Kidney epithelial cell (primary cell): ENCODE measurements at regions not wholly inside any gene's neighbourhood (a gene's known extent, or its start where the extent isn't known, plus 50 kb on each side); places are given as distances from the start of the nearest gene placed in this dataset.

Experiments used
- DNase-seq: peaks from one replicate; pipeline ENCODE4 v3.0.0-alpha.2; 2010; ENCODE audit warnings: low read depth
- H3K27me3 ChIP-seq: 2 replicates; pipeline ENCODE4 v1.6.0; 2011; ENCODE audit warnings: low read length; ENCODE audit not compliant: control insufficient read depth, insufficient read depth
- H3K36me3 ChIP-seq: 2 replicates; pipeline ENCODE4 v1.5.1; 2011; ENCODE audit warnings: low read length; ENCODE audit not compliant: control insufficient read depth, insufficient read depth
- H3K4me3 ChIP-seq: 2 replicates; pipeline ENCODE4 v1.5.1; 2011; ENCODE audit warnings: low read depth, mild to moderate bottlenecking, control low read depth, low read length
- CTCF ChIP-seq: IDR thresholded peaks from 2 replicates; pipeline ENCODE4 v1.5.1; 2011; ENCODE audit warnings: mild to moderate bottlenecking, moderate library complexity, low read length, control low read depth, inconsistent platforms; ENCODE audit not compliant: insufficient read depth, poor library complexity, severe bottlenecking

DNA sequence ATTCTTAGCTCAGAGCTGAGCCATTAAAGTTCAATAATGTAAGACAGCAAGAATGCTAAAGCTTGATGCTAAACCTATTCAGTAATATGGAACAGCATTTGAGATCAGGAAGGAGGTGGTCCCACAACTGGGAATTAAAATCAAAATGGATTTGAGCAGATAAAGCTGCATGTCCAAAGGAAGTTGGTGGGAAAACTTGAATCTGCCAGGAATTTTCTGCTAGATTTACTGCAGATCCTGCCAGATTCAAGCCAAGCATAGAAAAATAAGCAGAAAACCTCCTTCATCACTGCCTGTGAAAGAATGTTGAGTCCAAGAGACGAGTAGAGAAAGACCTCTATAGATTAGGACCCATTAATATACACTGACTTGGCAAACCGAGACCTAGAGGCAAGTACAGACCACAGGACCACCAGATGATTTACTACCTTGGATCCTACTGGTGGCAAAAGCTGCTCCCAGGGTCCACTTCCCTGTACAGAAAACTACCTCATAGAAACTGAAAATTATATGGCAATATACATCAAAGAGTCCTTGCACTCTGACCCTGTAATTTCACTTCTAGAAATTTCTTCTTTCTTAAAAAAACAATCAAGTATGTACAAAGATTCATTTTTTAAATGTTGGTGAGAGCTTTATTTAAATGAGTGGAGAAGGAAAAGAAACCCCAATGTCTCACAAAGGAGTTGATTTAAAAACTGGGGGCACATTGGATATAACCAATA lies 263.2 kb downstream of the DAD1 start:
- H3K36me3 ChIP-seq = no peaks in the 10 kb centered on the region
- H3K4me3 ChIP-seq = no peak overlapping the region
- DNase-seq = no peak
- no peak for TF ChIP-seq CTCF
- H3K27me3 ChIP-seq = no peaks in the 10 kb centered on the region

DNA sequence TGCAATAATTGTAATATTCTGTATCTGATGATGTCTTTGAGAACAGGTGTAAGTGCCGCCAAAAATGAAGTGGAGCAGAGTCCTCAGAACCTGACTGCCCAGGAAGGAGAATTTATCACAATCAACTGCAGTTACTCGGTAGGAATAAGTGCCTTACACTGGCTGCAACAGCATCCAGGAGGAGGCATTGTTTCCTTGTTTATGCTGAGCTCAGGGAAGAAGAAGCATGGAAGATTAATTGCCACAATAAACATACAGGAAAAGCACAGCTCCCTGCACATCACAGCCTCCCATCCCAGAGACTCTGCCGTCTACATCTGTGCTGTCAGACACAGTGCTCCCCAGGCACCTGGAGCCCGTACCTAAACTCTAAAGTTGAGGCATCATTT lies 268.7 kb downstream of the DAD1 start:
- Histone ChIP-seq H3K4me3 (no peak overlapping the region), H3K27me3 (no peaks in the 10 kb centered on the region), H3K36me3 (no peaks in the 10 kb centered on the region)
- TF ChIP-seq CTCF = no peak
- DNase-seq = no peak

DNA sequence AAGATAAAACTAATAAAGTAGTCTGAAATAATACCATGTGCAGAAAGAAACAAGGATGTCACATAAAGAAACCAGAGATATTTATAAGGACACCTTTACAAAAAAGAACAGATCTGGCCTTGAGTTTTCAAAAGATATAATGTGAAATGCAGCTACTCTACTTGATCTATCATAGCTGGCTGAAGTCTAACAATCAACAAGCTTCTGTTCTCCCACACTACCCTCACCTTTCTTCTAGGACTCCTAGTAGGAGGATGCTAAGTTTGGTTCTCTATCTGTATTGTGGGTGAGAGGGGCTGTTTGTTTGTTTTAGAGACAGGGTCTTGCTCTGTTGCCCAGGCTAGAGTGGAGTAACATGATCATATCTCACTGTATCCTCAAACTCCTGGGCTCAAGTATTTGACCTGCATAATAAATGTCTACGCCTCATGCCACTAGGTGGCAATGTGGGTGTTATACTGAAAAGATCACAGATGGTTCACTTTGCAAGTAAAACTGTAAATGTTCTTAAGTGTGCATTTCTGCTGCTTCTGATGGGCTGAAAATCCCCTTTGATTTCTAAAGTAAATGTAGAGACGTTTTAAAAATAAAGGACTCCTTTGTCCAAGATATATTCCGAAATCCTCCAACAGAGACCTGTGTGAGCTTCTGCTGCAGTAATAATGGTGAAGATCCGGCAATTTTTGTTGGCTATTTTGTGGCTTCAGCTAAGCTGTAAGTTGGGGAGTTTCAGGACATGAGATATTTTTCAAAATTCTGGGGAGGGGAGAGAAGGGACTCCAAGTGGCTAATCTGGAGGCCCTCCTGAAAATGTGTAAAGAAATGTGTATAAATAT lies 269.3 kb downstream of the DAD1 start:
- peak; percentile 32 for DNase-seq
- peak; percentile 67 for TF ChIP-seq CTCF
- H3K36me3 ChIP-seq = no peaks in the 10 kb centered on the region
- no peaks in the 10 kb centered on the region for H3K27me3 ChIP-seq
- no peak overlapping the region for H3K4me3 ChIP-seq

- Histone ChIP-seq H3K27me3 (no peaks in the 10 kb centered on the region), H3K36me3 (no peaks in the 10 kb centered on the region), H3K4me3 (no peak overlapping the region)
- DNase-seq = no peak
- no peak for TF ChIP-seq CTCF
Measured at GRCh38 chr14:22318951-22319350, 270.1 kb downstream of the DAD1 start.

GRCh38 chr14:22316473-22316872 lies 272.6 kb downstream of the DAD1 start:
- Histone ChIP-seq H3K4me3 (no peak overlapping the region), H3K27me3 (no peaks in the 10 kb centered on the region), H3K36me3 (no peaks in the 10 kb centered on the region)
- no peak for DNase-seq
- no peak for TF ChIP-seq CTCF
